IMR-90 (cell line): ENCODE measurements at regions not wholly inside any gene's neighbourhood (a gene's known extent, or its start where the extent isn't known, plus 50 kb on each side); places are given as distances from the start of the nearest gene placed in this dataset.

Source experiments
- CEBPB ChIP-seq: IDR thresholded peaks from 2 replicates; pipeline ENCODE4 v1.6.1; 2012; ENCODE audit warnings: low read depth, low read length, improper control_type of control experiment
- CHD1 ChIP-seq: IDR thresholded peaks from 2 replicates; pipeline ENCODE4 v1.6.1; 2012; ENCODE audit warnings: low read depth, low read length, improper control_type of control experiment
- MXI1 ChIP-seq: IDR thresholded peaks from 2 replicates; pipeline ENCODE4 v1.6.1; 2012; ENCODE audit warnings: low read depth, mild to moderate bottlenecking, low read length, moderate library complexity, borderline replicate concordance
- NFE2L2 ChIP-seq: fragments of 150-350 bp; IDR thresholded peaks from 2 replicates; pipeline ENCODE4 v1.6.1; 2016; ENCODE audit warnings: low read depth, mild to moderate bottlenecking, low read length
- POLR2A ChIP-seq: IDR thresholded peaks from 2 replicates; pipeline ENCODE4 v1.6.1; 2012; ENCODE audit warnings: mild to moderate bottlenecking, low read depth, low read length
- RCOR1 ChIP-seq: IDR thresholded peaks from 2 replicates; pipeline ENCODE4 v1.6.1; 2012; ENCODE audit warnings: mild to moderate bottlenecking, low read length, improper control_type of control experiment; ENCODE audit not compliant: insufficient replicate concordance
- RFX5 ChIP-seq: IDR thresholded peaks from 2 replicates; pipeline ENCODE4 v1.8.0; 2012; ENCODE audit warnings: low read depth, mild to moderate bottlenecking, low read length, moderate library complexity
- TF ChIP-seq, protein P1 (sequence below): conservative IDR thresholded peaks from 2 replicates; pipeline ENCODE4 v1.5.1; 2012; ENCODE audit warnings: mild to moderate bottlenecking, low read depth, low read length, improper control_type of control experiment
- TF ChIP-seq, protein P2 (sequence below): fragments of 150-350 bp; IDR thresholded peaks from 2 replicates; pipeline ENCODE4 v1.6.1; 2017; ENCODE audit warnings: mild to moderate bottlenecking, antibody characterized with exemption, low read length, low read depth

DNA sequence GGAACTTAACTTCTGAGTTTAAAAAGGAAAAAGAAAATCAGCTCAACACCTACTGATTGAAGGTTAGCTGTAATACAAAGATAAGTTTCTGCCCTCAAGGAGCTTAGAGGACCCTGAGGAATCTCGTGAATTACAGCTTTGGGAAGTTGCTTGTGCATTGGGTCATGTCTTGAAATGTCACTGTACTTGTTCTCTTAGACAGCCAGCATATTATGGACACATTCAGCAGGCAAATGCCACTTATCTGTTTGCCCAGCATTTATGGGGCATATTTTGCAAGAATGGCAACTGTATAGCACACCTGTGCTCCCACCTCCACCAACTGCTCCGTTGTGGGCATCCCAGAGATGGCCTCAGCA is 263.6 kb upstream of the CRY1 start:
- TF ChIP-seq, protein P1, sequence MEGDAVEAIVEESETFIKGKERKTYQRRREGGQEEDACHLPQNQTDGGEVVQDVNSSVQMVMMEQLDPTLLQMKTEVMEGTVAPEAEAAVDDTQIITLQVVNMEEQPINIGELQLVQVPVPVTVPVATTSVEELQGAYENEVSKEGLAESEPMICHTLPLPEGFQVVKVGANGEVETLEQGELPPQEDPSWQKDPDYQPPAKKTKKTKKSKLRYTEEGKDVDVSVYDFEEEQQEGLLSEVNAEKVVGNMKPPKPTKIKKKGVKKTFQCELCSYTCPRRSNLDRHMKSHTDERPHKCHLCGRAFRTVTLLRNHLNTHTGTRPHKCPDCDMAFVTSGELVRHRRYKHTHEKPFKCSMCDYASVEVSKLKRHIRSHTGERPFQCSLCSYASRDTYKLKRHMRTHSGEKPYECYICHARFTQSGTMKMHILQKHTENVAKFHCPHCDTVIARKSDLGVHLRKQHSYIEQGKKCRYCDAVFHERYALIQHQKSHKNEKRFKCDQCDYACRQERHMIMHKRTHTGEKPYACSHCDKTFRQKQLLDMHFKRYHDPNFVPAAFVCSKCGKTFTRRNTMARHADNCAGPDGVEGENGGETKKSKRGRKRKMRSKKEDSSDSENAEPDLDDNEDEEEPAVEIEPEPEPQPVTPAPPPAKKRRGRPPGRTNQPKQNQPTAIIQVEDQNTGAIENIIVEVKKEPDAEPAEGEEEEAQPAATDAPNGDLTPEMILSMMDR, result no peak
- TF ChIP-seq POLR2A, result no peak
- TF ChIP-seq MXI1, result no peak
- no peak for TF ChIP-seq CEBPB
- TF ChIP-seq, protein P2, sequence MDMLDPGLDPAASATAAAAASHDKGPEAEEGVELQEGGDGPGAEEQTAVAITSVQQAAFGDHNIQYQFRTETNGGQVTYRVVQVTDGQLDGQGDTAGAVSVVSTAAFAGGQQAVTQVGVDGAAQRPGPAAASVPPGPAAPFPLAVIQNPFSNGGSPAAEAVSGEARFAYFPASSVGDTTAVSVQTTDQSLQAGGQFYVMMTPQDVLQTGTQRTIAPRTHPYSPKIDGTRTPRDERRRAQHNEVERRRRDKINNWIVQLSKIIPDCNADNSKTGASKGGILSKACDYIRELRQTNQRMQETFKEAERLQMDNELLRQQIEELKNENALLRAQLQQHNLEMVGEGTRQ, result no peak
- TF ChIP-seq RFX5, result no peak
- no peak for TF ChIP-seq NFE2L2
- TF ChIP-seq CHD1, result no peak
- TF ChIP-seq RCOR1, result no peak
